Stimulated activated CD8-positive, alpha-beta memory T cell treated with anti-CD3 and anti-CD28 coated beads, Interleukin-4, amount 100 ng/mL, for 24 hours (primary cell): ENCODE measurements at regions not wholly inside any gene's neighbourhood (a gene's known extent, or its start where the extent isn't known, plus 50 kb on each side); places are given as distances from the start of the nearest gene placed in this dataset.

Experiments
- DNase-seq: peaks from one replicate; pipeline ENCODE4 v3.0.0-alpha.2; 2020; ENCODE audit warnings: low read depth

GRCh38 chr19:27774337-27774736 lies 1438.6 kb downstream of the UQCRFS1 start:
- no peak for DNase-seq

DNA sequence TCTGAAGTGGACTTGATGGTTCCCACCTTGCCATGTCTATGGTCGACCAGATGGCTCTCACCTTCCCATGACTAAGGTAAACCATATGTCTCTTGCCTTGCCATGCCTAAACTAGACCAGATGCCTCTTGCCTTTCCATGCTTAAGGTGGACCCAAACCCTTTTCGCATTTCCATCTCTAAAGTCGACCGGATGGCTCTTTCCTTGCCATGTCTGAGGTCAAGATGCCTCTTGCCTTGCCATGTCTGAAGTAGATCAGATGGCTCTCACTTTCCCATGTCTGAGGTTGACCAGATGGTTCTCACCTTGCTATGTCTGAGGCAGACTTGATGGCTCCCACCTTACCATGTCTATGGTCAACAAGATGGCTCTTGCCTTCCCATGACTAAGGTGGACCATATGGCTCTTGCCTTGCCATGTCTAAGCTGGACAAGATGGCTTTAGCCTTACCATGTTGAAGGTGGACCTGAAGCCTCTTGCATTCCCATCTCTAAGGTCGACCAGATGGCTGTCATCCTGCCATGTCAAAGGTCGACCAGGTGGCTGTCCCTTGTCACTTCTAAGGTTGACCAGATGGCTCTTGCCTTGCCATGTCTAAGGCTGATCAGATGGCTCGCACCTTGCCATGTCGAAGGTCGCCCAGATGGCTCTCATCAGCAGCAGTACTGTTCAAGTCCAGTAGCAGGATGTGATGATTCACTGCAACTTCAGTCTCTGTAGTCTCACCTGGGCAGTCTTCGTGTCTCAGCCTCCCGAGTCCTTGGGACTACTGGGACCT lies 1439.4 kb downstream of the UQCRFS1 start:
- no peak for DNase-seq

DNA sequence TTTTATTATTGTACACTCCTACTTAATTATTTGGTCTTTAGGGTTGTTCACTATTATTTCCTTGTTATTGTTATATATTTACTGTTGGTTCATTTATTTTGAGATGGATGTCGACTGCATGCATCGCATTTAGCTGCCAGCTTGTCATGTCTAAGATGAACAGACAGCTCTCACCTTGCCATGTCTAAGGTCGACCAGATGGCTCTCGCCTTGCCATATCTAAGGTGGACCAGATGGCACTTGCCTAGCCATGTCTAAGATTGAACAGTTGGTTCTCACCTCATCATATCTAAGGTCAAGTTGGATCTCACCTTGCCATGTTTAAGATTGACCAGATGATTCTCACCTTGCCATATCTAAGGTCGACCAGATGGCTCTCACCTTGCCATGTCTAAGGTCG lies 1440.9 kb downstream of the UQCRFS1 start:
- no peak for DNase-seq

- DNase-seq, result no peak
These were observed 1442.9 kb downstream of the UQCRFS1 start for GRCh38 chr19:27770095-27770494.

- DNase-seq, result no peak
These were observed 1445.7 kb downstream of the UQCRFS1 start for GRCh38 chr19:27767234-27767633.

DNA sequence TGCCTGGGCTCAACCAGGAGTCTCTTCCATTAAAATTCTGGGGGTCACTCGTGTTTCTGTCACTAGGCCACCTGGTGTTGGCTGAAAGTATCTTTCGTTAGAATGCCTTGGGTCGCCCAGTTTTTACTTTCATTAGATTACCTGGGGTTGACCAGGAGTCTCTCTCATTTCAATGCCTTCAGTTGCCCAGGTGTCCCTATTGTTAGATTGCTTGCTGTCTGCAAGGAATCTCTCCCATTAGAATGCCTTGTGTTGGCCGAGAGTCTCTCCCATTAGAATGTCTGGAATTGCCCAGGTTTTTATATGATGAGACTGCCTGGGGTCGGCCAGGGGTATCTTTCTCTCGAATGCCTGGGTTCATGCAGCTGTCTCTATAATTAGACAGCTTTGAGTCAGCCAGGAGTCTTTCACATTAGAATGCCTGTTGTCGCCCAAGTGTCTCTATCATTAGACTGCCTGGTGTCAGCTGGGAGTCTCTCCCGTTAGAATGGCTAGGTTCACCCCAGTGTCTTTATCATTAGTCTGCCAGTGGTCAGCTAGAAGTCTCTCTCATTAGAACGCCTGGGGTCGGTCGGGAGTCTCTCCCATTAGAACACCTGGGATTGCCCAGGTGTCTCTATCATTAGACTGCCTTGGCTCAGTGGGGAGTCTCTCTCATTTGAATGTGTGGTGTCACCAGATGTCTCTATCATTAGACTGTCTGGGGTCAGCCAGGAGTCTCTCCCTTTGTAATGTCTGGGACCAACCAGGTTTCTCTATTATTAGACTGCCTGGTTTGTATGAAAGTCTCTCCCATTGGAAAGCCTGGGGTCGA lies 1446.8 kb downstream of the UQCRFS1 start:
- no peak for DNase-seq

- DNase-seq, result no peak
These were observed 1447.6 kb downstream of the UQCRFS1 start for GRCh38 chr19:27765397-27765796.

- no peak for DNase-seq
These were observed 1448.7 kb downstream of the UQCRFS1 start for GRCh38 chr19:27764186-27764804.

DNA sequence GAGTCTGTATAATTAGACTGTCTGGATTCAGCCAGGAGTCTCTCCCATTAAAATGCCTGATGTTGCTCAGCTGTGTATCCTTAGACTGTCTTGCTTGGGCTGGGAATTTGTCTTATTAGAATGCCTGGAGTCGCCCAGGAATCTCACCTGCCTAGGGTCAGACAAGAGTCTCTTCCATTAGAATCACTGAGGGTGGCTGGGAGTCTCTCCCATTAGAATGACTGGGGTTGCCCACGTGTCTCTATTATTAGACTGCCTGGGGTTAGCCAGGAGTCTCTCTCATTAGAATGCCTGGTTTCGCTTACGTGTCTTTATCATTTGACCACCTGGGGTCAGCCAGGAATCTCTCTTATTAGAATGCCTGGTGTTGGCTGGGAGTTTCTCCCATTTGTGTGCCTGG lies 1450.0 kb downstream of the UQCRFS1 start:
- no peak for DNase-seq

- no peak for DNase-seq
These were observed 1453.1 kb downstream of the UQCRFS1 start for GRCh38 chr19:27759896-27760295.

GRCh38 chr19:27758626-27759505 lies 1454.1 kb downstream of the UQCRFS1 start:
- no peak for DNase-seq

GRCh38 chr19:27754700-27755099 lies 1458.3 kb downstream of the UQCRFS1 start:
- no peak for DNase-seq

DNA sequence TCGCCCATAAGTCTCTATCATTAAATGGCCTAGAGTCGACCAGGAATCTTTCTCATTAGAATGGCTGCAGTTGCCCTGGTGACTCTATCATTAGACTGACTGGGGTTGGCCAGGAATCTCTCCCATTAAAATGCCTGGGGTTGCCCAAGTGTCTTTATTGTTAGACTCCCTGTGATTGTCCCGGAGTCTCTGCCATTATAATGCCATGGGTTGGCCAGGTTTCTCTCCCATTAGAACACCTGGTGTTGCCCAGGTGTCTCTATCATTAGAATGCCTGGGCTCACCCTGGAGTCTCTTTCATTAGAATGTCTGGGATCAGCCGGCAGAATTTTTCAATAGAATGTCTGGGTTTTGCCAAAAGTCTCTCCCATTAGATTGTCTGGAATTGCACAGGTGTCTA lies 1459.3 kb downstream of the UQCRFS1 start:
- no peak for DNase-seq

GRCh38 chr19:27752530-27753184 lies 1460.3 kb downstream of the UQCRFS1 start:
- no peak for DNase-seq

DNA sequence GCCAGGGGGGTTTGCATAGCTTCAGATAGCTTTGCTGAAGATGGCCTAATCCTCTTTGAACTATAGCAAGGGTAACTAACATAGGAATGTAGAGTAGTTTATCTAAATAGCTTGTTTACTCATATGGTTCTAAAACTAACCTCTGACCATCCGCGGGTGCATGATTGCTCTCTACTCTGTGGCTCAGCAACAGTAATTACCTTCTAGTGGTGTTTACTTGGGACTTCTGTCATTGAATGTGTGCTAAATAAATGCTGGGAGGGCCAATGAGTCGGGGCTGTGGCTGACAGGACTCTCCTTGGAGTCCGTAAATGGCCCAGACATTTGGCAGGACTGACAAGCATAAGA lies 1461.9 kb downstream of the UQCRFS1 start:
- DNase-seq, result no peak

DNA sequence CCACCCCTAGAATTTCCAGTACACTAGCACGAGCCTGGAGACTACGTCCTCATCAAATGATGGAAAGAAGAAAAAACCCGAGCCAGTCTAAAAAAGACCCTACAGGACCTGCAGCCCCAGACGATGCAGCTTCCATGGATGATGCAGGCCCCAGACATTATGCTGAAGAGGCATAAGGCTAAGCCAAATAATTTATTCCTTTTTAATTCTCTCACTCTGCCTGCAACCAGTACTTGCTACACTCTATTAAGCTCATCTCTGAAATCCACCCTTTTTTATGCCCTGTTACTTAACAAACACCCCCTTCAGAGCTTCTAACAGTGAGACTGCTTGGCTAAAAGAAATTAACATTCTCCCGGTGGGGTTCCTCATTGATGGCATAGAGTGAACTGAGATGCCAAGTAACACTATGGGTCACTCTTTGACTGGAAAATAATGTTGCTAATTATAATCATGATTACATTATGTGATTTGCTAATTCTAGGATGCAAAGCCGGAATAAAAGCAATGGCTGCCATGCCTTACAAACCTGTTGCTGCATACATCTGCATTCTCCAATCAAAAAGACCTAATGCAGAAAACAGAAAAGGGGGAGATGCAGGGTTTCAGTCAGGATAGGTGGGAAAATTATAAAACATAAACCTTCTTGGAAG lies 1462.4 kb downstream of the UQCRFS1 start:
- no peak for DNase-seq

GRCh38 chr19:27748551-27749152 lies 1464.3 kb downstream of the UQCRFS1 start:
- no peak for DNase-seq

- no peak for DNase-seq
These were observed 1466.1 kb downstream of the UQCRFS1 start for GRCh38 chr19:27746691-27747380.

- no peak for DNase-seq
These were observed 1466.9 kb downstream of the UQCRFS1 start for GRCh38 chr19:27745978-27746542.
